NCI-H1092 (cell line): ENCODE measurements at regions not wholly inside any gene's neighbourhood (a gene's known extent, or its start where the extent isn't known, plus 50 kb on each side); places are given as distances from the start of the nearest gene placed in this dataset.

Experiments
- DNase-seq: peaks from one replicate; lab custom pipeline; 2025; lab: John Stamatoyannopoulos, UW

DNA sequence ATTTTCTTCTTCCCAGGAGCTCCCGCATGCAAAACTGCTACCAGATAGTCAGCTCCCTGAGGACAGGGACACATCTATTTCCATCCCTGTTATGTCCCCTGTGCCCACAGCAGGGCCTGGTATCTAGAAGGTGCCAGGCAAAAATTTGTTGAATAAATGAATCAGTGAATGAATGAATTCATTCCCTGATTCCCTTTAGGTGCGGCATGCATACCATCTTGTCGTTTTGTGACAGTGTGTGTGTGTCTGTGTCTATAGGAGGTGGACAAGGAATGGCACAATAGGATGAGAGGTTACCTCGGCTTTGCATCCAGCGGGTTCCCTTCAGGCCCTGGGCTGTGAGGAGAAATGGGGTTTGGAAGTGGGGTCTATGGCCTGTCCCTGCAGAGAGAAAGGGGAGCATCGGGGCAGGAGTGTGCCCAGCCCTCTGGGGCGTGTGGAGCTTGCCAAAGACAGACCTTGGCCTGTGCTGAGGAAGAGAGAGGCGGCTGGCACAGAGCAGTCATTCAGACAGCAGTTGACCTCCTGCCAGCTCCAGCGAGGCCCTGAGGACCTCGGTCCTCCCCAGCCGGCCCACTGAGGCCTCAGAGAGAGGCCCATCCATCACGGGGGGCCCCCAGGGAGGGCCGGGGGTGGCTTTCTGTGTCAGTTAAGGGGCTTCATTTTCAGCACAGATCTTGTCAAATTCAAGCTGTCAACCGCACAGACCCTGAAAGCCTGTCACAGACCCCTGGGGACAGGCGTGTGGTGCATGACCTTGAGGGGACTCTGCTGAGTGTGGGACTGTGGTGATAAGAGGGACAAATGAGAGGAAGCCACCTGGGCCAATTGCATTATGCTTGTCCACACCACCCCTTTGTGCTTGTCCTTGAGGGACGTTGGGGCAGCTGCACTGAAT, 125.9 kb upstream of the CXCR4 start:
- no peak for DNase-seq

GRCh38 chr2:136242687-136243277, 124.8 kb upstream of the CXCR4 start:
- DNase-seq = no peak

GRCh38 chr2:136242100-136242499, 124.2 kb upstream of the CXCR4 start:
- DNase-seq = no peak

DNA sequence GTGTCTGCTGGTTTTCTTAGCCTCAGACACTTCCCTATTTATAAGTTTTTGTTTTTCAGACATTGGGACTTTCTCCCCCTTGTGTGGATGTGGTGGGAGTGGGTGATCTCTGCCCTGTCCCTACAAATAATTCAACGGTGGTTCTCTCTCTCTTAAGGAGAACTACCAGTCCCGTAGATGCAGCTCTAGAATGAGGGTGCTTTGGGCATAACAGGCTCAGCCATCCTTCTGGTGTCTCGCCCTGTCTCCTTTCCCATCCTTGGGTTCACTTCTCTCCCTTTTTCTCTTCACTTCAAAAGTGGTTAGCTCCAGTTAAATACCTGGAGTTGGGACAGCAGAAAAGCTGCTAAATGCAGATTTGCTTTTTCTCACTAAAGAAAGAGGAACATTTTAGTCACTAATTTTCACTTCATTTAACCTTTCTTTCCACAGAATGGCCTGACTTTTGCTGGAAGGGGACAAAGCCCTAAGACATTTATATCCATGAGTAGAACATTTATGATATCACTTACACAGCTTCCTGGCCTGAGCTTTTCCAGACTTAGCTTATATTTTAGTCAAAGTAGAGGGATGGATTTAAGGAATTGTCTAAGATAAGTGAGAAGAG, 121.2 kb upstream of the CXCR4 start:
- DNase-seq = no peak

DNA sequence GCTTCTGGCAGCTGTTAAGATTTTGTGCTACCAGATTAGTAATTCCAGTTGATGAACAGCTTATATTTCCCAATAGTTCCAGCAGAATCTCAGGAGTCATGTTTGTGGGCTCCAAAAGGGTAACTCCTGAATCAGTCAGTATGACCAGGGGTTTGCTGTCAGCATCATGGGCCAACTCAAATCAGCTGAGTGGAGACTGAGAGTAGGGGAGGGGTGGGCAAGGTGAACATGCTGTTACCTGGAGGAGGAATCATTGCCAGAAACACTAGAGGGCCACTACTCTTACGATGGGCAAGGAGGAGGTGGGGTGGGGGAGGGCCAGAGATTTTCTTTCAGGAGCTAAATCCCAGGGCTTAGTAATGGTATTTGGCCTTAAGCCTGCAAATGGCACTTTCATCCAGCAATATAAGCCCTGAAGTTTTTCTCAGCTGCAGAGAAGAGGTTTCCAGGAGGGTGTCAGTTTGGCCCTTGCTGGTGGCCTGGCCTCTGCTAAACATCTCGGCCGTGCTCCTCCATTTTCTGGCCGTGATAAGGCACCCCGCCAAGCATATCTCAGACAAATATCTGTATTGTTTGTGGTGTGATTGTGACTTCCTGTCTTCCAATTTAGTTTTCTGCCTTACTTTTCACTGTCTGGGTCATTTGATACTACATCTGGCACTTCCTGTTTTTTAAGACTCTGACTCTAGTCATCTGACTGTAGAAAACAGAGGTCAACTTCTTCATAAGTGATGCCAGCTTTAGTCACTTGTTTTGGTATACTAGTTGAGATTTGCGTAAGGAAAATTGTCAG, 120.5 kb upstream of the CXCR4 start:
- no peak for DNase-seq

DNA sequence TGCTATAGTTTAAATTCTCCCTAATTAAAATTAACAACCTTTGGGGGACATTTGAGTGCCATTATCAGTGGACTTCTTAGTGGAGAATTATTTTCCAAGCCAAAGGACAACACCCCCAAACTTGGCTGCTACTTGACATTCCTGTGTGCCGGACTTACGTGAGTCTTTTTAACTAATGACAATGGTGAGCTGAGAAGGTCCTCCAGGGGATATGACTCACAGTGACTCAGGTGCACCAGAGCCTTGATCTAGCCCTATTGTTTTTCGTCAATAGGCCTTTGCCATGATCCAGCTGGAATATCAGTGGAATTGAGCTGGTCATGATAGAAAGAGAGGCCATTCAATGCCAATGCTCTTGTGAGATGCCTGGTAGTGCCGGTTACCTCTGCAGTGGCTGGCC, 118.1 kb upstream of the CXCR4 start:
- no peak for DNase-seq

GRCh38 chr2:136235546-136235945, 117.6 kb upstream of the CXCR4 start:
- DNase-seq = no peak

GRCh38 chr2:136234261-136234660, 116.3 kb upstream of the CXCR4 start:
- DNase-seq = no peak

DNA sequence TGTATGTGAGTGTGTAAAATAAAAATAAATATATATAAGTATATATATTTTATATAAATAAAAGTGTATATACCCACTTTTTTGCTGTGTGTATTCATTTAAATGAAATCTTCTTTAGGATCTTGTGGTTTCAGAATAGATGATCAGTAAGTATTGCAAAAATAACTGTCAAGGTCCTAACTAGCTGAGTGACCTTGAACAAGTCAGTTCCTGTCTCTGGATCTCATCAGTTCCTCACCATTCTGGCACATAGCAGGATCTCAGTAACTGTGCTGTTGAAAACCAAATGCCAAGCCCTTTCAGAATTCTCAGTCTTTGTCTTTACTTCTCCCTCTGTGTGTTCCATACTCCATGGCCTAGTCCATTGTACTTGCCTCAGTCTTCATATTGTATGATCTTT, 115.3 kb upstream of the CXCR4 start:
- DNase-seq = no peak

GRCh38 chr2:136232456-136233172, 114.7 kb upstream of the CXCR4 start:
- no peak for DNase-seq

DNA sequence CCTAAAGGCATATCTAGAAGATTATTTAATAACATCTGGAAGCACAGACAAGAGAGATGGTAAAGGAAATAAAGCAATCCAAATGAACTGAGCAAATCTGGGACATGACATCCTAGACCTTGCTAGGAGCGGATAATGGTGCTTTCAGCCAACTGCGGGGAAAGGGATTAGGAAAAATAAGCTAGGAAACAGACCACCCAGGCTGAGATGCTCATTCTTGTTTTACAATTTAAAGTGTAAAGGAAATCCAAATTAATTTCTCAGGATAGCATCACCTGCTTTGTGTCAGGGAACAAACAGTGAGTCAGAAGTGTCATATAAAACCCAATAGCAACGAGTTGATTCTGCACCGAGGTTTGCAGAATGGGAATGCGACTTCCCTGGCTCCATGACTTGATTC, 112.5 kb upstream of the CXCR4 start:
- no peak for DNase-seq

- DNase-seq = no peak
Measured at GRCh38 chr2:136226903-136227302, 109.0 kb upstream of the CXCR4 start.

DNA sequence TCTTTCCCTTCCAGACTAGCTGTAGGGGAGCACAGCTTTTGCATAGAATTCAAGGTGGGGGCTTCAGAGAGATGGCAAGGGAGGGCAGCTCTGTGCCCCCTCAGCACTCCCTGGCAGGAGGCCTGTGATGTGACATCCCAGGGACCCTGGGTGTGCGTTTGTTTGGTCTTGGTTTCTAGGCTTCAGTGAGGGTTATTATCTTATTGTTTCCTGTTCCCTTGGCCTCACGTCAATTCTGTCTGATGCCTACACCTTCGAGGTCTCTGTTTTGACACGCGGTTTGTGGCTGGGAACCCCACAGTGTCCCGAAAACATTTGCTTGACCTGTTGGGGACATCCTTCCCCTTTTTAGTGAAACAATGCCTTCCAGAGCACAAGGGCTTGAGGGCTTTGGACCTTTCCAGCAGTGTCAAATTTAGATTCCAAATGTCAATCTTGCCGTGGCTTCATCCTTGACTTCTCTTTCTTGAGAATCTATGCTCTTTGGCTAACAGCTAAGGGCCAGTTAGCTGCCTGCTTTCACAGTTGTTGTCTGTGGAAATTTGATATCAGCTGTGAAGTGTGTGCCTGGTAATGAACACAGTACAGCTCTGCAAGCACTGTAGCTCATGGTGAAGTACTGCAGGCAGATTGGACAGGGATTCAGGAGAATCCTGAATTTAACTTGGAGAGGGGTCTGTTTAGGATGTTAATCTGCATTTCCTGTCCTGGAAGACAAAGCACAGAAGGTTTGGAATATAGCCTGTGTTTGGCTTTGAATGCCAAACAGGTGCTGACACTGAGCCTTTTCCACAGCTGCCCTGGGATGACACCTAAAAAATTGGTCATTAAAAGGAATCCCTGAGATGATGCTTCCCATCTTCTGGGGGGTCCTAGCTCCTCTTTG, 108.2 kb upstream of the CXCR4 start:
- DNase-seq = no peak

GRCh38 chr2:136223274-136223673, 105.3 kb upstream of the CXCR4 start:
- no peak for DNase-seq

- DNase-seq = no peak
Measured at GRCh38 chr2:136222862-136223261, 104.9 kb upstream of the CXCR4 start.

- no peak for DNase-seq
Measured at GRCh38 chr2:136221026-136221425, 103.1 kb upstream of the CXCR4 start.

DNA sequence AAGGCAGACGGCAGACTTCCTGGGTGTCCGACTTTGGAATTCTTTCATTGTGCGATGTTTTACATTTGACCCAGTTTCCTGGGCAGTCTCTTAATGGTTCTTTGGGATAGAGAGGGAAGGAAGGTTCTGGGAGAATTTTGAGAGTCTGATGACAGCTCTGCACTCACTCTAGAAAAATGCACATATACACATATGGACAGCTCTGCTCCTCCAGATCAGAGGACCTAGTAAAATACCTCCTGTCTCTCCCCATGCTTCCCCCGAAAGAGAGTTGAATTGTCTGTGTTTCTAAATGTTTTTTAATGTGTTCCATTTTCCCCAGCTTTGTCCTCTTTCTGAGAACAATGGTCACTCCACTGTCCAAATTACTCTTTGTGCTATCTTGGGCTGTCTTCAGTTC, 102.0 kb upstream of the CXCR4 start:
- no peak for DNase-seq

- no peak for DNase-seq
Measured at GRCh38 chr2:136219341-136219740, 101.4 kb upstream of the CXCR4 start.

DNA sequence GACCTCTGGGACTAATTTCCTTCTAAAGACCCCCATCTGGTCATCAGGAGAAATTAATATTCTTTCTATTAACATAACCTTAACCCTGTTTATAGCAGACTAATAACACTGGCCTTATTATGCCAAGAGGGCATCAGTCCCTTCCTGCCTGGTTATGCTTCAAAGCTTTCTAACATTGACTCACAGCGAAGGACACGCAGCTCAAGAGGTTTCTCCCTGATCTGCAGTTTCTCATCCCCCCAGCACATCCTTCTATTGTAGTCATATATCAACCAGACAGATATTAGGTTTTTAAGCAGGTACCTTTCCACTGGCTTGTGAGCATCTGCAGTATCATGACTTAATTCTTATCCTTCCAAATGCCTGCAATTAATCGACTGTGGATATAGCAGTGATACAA, 100.0 kb upstream of the CXCR4 start:
- DNase-seq = no peak

DNA sequence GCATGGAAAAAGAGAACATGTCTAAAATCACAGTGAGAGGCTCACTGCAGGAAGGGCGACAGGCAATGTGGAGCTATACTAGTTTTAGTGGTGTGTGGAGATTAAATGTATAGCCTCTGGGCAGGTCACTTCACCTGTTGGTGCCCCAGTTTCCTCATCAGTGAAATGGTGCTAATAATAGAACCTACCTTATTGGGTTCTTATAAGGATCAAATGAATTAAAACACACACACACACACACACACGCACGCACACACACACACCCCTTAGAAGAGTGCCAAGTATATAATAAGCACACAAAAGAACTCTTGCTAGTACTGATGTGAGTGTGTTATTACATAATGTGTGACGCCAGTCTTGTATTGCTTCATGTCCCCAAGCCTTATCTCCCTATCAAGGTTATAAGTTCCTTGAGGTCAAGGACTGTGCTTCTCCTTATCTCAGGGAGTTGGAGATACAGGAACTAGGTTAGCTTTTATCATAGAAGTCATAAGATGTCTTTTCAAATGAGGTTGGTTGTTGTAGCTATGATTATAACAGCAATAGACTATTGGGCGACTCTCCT, 98.0 kb upstream of the CXCR4 start:
- DNase-seq = no peak
